ENCODE measurements at regions not wholly inside any gene's neighbourhood (a gene's known extent, or its start where the extent isn't known, plus 50 kb on each side); places are given as distances from the start of the nearest gene placed in this dataset.
"Not testable (repeated sequence)": the region's sequence is repeated elsewhere in the genome, so short reads cannot be mapped to it uniquely, and the experiment has no call there.

DNA sequence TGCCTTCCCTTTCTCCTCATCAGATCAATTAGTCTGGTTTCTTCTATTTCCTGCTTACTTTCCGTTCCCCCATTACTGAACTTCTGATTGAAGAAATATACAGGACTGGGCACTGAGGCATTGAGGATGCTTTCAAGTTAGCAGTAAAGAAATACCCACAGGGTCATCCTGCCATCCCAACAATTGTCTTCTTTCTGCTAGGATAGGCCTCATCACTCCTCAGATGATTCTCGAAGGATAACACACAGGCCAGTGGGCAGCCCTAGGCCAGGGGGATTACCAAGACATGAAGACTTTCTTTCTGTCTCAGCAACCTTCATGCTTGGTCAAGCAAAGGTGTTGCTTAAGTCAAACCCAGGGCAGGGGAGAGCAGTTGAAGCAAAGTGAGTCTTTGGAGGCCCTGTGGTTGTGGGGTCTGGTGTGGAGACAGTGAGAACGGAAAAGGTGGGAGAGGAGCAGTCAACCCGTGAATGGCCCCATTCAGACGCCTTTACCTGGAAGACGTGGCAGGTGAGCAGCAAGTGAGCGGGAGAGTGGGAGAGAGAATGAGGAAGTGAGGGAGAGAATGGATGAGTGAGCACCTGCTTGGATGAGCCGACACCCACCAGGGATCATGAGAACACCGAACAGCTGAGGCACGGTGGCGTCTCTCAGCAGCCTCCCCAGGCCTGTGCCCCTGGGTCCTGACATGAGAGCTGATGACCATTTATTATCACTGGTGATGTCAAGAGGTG is 462.9 kb downstream of the PREX1 start:
- CTCF ChIA-PET, result no interaction called here
- TF ChIP-seq, protein P1, sequence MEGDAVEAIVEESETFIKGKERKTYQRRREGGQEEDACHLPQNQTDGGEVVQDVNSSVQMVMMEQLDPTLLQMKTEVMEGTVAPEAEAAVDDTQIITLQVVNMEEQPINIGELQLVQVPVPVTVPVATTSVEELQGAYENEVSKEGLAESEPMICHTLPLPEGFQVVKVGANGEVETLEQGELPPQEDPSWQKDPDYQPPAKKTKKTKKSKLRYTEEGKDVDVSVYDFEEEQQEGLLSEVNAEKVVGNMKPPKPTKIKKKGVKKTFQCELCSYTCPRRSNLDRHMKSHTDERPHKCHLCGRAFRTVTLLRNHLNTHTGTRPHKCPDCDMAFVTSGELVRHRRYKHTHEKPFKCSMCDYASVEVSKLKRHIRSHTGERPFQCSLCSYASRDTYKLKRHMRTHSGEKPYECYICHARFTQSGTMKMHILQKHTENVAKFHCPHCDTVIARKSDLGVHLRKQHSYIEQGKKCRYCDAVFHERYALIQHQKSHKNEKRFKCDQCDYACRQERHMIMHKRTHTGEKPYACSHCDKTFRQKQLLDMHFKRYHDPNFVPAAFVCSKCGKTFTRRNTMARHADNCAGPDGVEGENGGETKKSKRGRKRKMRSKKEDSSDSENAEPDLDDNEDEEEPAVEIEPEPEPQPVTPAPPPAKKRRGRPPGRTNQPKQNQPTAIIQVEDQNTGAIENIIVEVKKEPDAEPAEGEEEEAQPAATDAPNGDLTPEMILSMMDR (IDR thresholded peaks at IDR 0.05), result no peak
- POLR2A ChIA-PET, result no interaction called here
- Mint-ChIP-seq H3K4me1 (ENCODE audit: low read depth) (peaks cover 9% of the 10 kb centered on the region), H3K27me3 (peaks cover 7% of the 10 kb centered on the region), H3K27ac (no peak overlapping the region), H3K36me3 (ENCODE audit: low read depth) (no peaks in the 10 kb centered on the region), H3K4me3 (no peak overlapping the region), H3K9me3 (peaks cover 3% of the 10 kb centered on the region)
- no peak for DNase-seq
- intact Hi-C loops (cut with micrococcal nuclease), result no loop called here
- ATAC-seq, result no peak

DNA sequence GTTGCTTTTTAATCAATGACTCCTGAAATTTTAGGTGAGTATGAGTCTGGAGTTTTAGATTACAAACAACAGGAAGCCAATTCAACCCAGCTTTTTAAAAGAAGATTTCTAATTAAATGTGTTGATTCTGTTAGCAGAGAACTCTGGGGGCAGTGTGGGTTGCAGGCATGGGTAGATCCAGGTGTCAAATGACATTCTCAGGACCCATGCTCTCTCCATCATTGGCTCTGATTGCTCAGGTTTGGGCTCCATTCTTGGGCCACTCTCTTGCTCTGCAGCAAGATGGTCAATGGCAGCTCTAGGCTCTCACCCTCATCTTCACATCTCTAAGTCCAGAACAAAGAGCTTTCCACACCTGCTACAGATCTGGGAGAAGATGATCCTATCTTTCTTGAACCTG is 463.7 kb downstream of the PREX1 start:
- Mint-ChIP-seq H3K4me3 (no peak overlapping the region), H3K9me3 (peaks cover 3% of the 10 kb centered on the region)

DNA sequence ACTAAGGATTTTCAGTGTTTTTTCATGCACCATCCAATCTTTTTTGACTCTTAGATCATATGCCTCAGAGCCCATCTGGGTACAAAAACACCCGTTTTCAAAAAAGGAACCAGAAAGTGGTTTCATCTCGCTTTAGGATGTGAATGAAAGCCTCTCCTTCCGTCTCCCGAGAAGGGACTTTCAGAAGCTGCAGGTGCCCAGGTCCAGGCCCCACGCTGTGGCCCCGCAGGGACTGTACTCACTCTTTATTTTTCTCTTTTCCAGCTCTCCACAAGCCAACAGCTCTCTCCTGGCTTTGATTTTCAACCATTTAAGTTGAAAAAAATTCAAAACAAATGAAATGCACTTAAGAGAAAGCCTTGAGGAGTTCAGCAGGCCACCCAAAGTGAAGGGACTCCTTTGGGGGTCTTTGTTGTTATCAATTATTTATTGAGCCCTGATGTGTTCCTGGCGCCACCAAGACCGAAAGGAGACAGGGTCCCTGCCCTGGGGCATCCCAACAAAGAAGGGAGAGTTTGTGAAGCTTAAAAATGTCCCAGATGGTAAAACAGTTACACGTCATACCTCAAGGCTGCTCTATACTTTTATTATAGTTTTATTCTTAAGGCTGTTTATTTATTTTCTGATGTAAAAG is 467.3 kb downstream of the PREX1 start:
- peaks cover 5% of the 10 kb centered on the region for H3K27me3 Mint-ChIP-seq
- DNase-seq (no peak), ATAC-seq (no peak)
- no peak overlapping the region for H3K27ac Mint-ChIP-seq
- intact Hi-C loops (cut with micrococcal nuclease), result no loop called here
- TF ChIP-seq, protein P1 (IDR thresholded peaks at IDR 0.05), result no peak
- no peak overlapping the region for H3K4me3 Mint-ChIP-seq
- POLR2A ChIA-PET, result no interaction called here
- H3K36me3 Mint-ChIP-seq (ENCODE audit: low read depth), result no peaks in the 10 kb centered on the region
- H3K9me3 Mint-ChIP-seq, result no peaks in the 10 kb centered on the region
- no peaks in the 10 kb centered on the region for H3K4me1 Mint-ChIP-seq (ENCODE audit: low read depth)
- CTCF ChIA-PET, result no interaction called here

More for the DNA sequence above, 463.7 kb downstream of the PREX1 start:
- H3K27ac Mint-ChIP-seq, result no peak overlapping the region
- ChIA-PET CTCF (no interaction called here), POLR2A (no interaction called here)
- intact Hi-C loops (cut with micrococcal nuclease), result no loop called here
- H3K36me3 Mint-ChIP-seq (ENCODE audit: low read depth), result no peaks in the 10 kb centered on the region
- ATAC-seq, result no peak
- H3K4me1 Mint-ChIP-seq (ENCODE audit: low read depth), result peaks cover 9% of the 10 kb centered on the region
- DNase-seq, result no peak
- peaks cover 7% of the 10 kb centered on the region for H3K27me3 Mint-ChIP-seq
- TF ChIP-seq, protein P1 (IDR thresholded peaks at IDR 0.05), result no peak

DNA sequence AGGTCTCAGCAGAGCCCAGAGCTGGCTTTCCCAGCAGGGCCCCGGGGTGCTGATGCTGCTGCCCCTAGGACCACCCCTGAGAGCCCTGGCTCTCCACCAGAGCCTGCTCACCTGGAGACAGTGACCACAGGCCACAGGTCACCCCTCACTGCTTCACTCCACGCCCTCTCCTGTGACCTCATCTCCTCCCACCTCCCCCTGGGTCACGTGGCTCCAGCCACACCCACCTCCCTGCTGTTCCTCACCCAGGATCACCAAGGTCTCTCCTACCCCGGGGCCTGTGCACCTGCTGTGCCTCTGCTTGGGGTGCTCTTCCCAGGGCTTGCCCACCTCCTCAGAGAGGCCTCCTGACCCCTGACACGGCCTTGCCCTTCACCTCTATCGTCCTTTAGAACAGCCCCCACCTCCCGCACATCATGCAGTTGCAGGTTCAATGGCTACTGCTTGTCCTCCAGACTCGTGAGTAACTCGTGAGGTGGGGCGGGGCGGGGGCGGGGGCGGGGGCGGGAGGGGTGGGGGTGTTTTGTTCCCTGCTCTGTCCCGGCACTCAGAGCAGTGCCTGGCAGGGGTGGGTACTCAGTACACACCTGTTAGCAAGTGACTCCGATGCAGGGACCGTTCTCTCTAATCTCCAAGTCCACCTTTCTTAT is 468.0 kb downstream of the PREX1 start:
- no peak for ATAC-seq
- no peaks in the 10 kb centered on the region for H3K9me3 Mint-ChIP-seq

DNA sequence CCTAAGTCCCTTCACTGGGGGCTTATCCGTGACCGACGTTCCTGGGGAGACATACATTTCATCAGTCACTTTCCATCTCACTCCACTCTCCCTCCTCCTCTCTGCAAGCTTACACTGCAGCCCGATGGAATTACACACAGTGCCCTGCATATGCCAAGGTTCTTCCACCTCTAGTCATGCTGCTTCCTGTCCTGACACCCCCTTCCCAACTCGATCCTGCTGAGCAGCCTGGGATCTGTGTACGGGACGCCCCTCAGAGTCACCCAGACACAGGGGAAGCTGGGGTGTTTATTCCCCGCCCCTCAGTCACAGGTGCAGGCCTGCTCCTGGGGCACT is 468.8 kb downstream of the PREX1 start:
- ATAC-seq; H3K4me3 Mint-ChIP-seq; POLR2A ChIA-PET; H3K36me3 Mint-ChIP-seq (ENCODE audit: low read depth); H3K27me3 Mint-ChIP-seq; CTCF ChIA-PET; H3K9me3 Mint-ChIP-seq; DNase-seq; H3K4me1 Mint-ChIP-seq (ENCODE audit: low read depth); H3K27ac Mint-ChIP-seq; intact Hi-C loops (cut with micrococcal nuclease): not testable (repeated sequence)

More for the DNA sequence above, 468.0 kb downstream of the PREX1 start:
- Mint-ChIP-seq H3K27me3 (peaks cover 2% of the 10 kb centered on the region), H3K4me3 (no peak overlapping the region), H3K4me1 (ENCODE audit: low read depth) (no peaks in the 10 kb centered on the region), H3K27ac (no peak overlapping the region), H3K36me3 (ENCODE audit: low read depth) (no peaks in the 10 kb centered on the region)
- ChIA-PET CTCF (no interaction called here), POLR2A (no interaction called here)
- TF ChIP-seq, protein P1 (IDR thresholded peaks at IDR 0.05), result no peak
- intact Hi-C loops (cut with micrococcal nuclease), result no loop called here
- DNase-seq, result no peak
